Gastrocnemius medialis (tissue), 4 donors: ENCODE measurements at regions not wholly inside any gene's neighbourhood (a gene's known extent, or its start where the extent isn't known, plus 50 kb on each side); places are given as distances from the start of the nearest gene placed in this dataset.

ENCODE experiments used
- CTCF ChIP-seq, 5 experiments: fragments of 450-650 bp in 3 of 5; fragments of 200-600 bp in 2 of 5; sonication (generic) in 2 of 5; IDR thresholded peaks in 4 of 5; conservative IDR thresholded peaks in 1 of 5; 1 replicate in 4 of 5; 2 replicates in 1 of 5; pipeline ENCODE4 v1.5.1; 2016 to 2019; ENCODE audit warnings: antibody characterized with exemption in 5 of 5, mild to moderate bottlenecking in 3 of 5, moderate library complexity in 3 of 5
- POLR2A ChIP-seq, 2 donors: fragments of 450-650 bp; IDR thresholded peaks; one replicate each; pipeline ENCODE4 v1.6.1; 2017; ENCODE audit warnings: antibody characterized with exemption in 2 of 2, mild to moderate bottlenecking in 2 of 2, moderate library complexity in 2 of 2

DNA sequence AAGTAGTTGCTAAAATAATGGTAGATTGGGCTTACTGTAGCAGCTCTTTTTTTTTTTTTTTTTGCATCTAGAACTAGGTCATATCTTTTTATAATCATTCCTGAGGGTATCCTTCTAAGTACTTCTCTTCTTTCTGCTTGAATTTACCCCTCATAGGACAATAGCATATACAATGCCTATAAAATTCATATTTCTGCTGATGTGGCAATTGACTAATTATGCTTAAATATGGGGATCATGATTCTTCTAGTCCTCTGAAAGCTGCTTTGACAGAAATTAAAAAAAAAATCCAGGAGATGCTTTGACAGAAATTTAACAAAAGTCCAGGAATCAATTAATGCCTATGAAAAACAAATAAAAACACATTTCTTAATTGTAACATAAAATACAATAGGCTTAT is 358.4 kb downstream of the CCDC85A start:
- TF ChIP-seq CTCF (IDR thresholded peaks at IDR 0.05 in 4 of 5, conservative IDR thresholded peaks at IDR 0.05 in 1 of 5) (no peak), POLR2A (IDR thresholded peaks at IDR 0.05) (no peak)
